ENCODE measurements at regions not wholly inside any gene's neighbourhood (a gene's known extent, or its start where the extent isn't known, plus 50 kb on each side); places are given as distances from the start of the nearest gene placed in this dataset.

- H3K27me3 ChIP-seq (ENCODE audit: control insufficient read depth, insufficient read depth, low read length) = no peaks in the 10 kb centered on the region
- Mint-ChIP-seq H3K27me3 (ENCODE audit: low read depth in 2 of 2) (no peaks in the 10 kb centered on the region), H3K4me1 (no peaks in the 10 kb centered on the region)
Measured at GRCh38 chr6:147942363-147942762, 400.3 kb upstream of the SASH1 start.

GRCh38 chr6:147944122-147944521 lies 398.5 kb upstream of the SASH1 start:
- 82% methylated on average over 4 of the region's 5 CpGs for WGBS (ENCODE audit: insufficient coverage)
- no peaks in the 10 kb centered on the region for H3K27me3 Mint-ChIP-seq (ENCODE audit: low read depth in 2 of 2)

More at GRCh38 chr6:147942363-147942762, 400.3 kb upstream of the SASH1 start:
- DNase-seq (no peak), ATAC-seq (no peak)
- H3K27ac Mint-ChIP-seq = no peak overlapping the region
- H3K36me3 Mint-ChIP-seq = no peaks in the 10 kb centered on the region
- H3K4me3 ChIP-seq (ENCODE audit: low read length) = no peak overlapping the region
- no peak for TF ChIP-seq CTCF (IDR thresholded peaks at IDR 0.05)
- no peak overlapping the region for H3K4me3 Mint-ChIP-seq
- H3K27ac ChIP-seq (ENCODE audit: low read length) = no peak overlapping the region
- WGBS (ENCODE audit: insufficient coverage) = 82% methylated on average over 2 of the region's 3 CpGs
- H3K4me1 ChIP-seq (ENCODE audit: control insufficient read depth, insufficient read depth, low read length) = no peaks in the 10 kb centered on the region
- intact Hi-C loops (cut with micrococcal nuclease) = no loop called here
- peaks cover 12 to 15% of the 10 kb centered on the region in 2 donors for H3K9me3 Mint-ChIP-seq
- no peaks in the 10 kb centered on the region for H3K36me3 ChIP-seq (ENCODE audit: control insufficient read depth, insufficient read depth, low read length)
- no peaks in the 10 kb centered on the region for H3K9me3 ChIP-seq (ENCODE audit: control insufficient read depth, insufficient read depth, low read length)

GRCh38 chr6:147947521-147947920 lies 395.1 kb upstream of the SASH1 start:
- Histone ChIP-seq H3K27ac (ENCODE audit: low read length) (no peak overlapping the region), H3K27me3 (ENCODE audit: control insufficient read depth, insufficient read depth, low read length) (no peaks in the 10 kb centered on the region), H3K9me3 (ENCODE audit: control insufficient read depth, insufficient read depth, low read length) (no peaks in the 10 kb centered on the region), H3K36me3 (ENCODE audit: control insufficient read depth, insufficient read depth, low read length) (no peaks in the 10 kb centered on the region), H3K4me1 (ENCODE audit: control insufficient read depth, insufficient read depth, low read length) (no peaks in the 10 kb centered on the region), H3K4me3 (ENCODE audit: low read length) (no peak overlapping the region)
- Mint-ChIP-seq H3K4me1 (no peaks in the 10 kb centered on the region), H3K9me3 (peaks cover 16 to 17% of the 10 kb centered on the region in 2 donors), H3K27ac (no peak overlapping the region), H3K36me3 (no peaks in the 10 kb centered on the region), H3K4me3 (no peak overlapping the region), H3K27me3 (ENCODE audit: low read depth in 2 of 2) (no peaks in the 10 kb centered on the region)
- no peak for TF ChIP-seq CTCF (IDR thresholded peaks at IDR 0.05)
- 83% methylated on average over 2 of the region's 3 CpGs for WGBS (ENCODE audit: insufficient coverage)
- ATAC-seq (no peak), DNase-seq (no peak)
- intact Hi-C loops (cut with micrococcal nuclease) = no loop called here

More at GRCh38 chr6:147944122-147944521, 398.5 kb upstream of the SASH1 start:
- DNase-seq (no peak), ATAC-seq (no peak)
- TF ChIP-seq CTCF (IDR thresholded peaks at IDR 0.05) = no peak
- Histone ChIP-seq H3K27ac (ENCODE audit: low read length) (no peak overlapping the region), H3K4me1 (ENCODE audit: control insufficient read depth, insufficient read depth, low read length) (no peaks in the 10 kb centered on the region), H3K36me3 (ENCODE audit: control insufficient read depth, insufficient read depth, low read length) (no peaks in the 10 kb centered on the region), H3K4me3 (ENCODE audit: low read length) (no peak overlapping the region), H3K27me3 (ENCODE audit: control insufficient read depth, insufficient read depth, low read length) (no peaks in the 10 kb centered on the region), H3K9me3 (ENCODE audit: control insufficient read depth, insufficient read depth, low read length) (no peaks in the 10 kb centered on the region)
- Mint-ChIP-seq H3K4me1 (no peaks in the 10 kb centered on the region), H3K4me3 (no peak overlapping the region), H3K9me3 (peaks cover 15% of the 10 kb centered on the region in 2 donors), H3K36me3 (no peaks in the 10 kb centered on the region), H3K27ac (no peak overlapping the region)
- intact Hi-C loops (cut with micrococcal nuclease) = no loop called here

GRCh38 chr6:147949981-147950622 lies 392.5 kb upstream of the SASH1 start:
- Histone ChIP-seq H3K4me3 (ENCODE audit: low read length) (no peak overlapping the region), H3K27me3 (ENCODE audit: control insufficient read depth, insufficient read depth, low read length) (no peaks in the 10 kb centered on the region), H3K36me3 (ENCODE audit: control insufficient read depth, insufficient read depth, low read length) (no peaks in the 10 kb centered on the region), H3K4me1 (ENCODE audit: control insufficient read depth, insufficient read depth, low read length) (no peaks in the 10 kb centered on the region), H3K27ac (ENCODE audit: low read length) (no peak overlapping the region), H3K9me3 (ENCODE audit: control insufficient read depth, insufficient read depth, low read length) (no peaks in the 10 kb centered on the region)
- Mint-ChIP-seq H3K9me3 (peaks cover 6 to 10% of the 10 kb centered on the region in 2 donors), H3K36me3 (no peaks in the 10 kb centered on the region), H3K27ac (no peak overlapping the region), H3K27me3 (ENCODE audit: low read depth in 2 of 2) (no peaks in the 10 kb centered on the region), H3K4me1 (no peaks in the 10 kb centered on the region), H3K4me3 (no peak overlapping the region)
- intact Hi-C loops (cut with micrococcal nuclease) = no loop called here
- DNase-seq (no peak), ATAC-seq (no peak)
- TF ChIP-seq CTCF (IDR thresholded peaks at IDR 0.05) = no peak
- WGBS (ENCODE audit: insufficient coverage) = 87% methylated on average over 5 of the region's 6 CpGs
